HG03159 (cell line): ENCODE measurements at regions not wholly inside any gene's neighbourhood (a gene's known extent, or its start where the extent isn't known, plus 50 kb on each side); places are given as distances from the start of the nearest gene placed in this dataset.
"Not testable (repeated sequence)": the region's sequence is repeated elsewhere in the genome, so short reads cannot be mapped to it uniquely, and the experiment has no call there.

Experiments used
- ATAC-seq: cut with Tn5 transposase; IDR thresholded peaks from one replicate; pipeline ENCODE4 v1.9.1; 2021; ENCODE audit warnings: mild to moderate bottlenecking, moderate library complexity; ENCODE audit not compliant: unreplicated experiment

GRCh38 chr14:43135877-43136411, 1371.1 kb downstream of the FSCB start:
- ATAC-seq, result no peak

DNA sequence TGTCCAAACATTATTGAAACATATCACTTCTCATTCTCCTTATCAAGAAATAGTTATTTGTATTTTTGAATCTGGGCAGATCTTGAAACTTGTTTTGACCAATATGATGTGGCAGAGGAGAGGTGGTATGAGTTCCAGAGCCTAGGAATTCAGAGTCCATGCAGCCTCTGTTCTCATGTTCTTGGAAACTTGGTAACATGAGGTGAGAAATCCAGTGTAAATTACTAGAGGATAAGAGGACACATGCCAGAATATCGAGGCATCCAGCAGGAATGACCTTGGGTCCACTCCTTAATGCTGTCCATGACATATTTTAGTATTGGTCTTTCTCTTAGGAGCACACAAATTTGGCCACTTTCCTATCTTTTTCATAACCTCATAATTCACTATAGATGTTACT, 1374.6 kb downstream of the FSCB start:
- no peak for ATAC-seq

DNA sequence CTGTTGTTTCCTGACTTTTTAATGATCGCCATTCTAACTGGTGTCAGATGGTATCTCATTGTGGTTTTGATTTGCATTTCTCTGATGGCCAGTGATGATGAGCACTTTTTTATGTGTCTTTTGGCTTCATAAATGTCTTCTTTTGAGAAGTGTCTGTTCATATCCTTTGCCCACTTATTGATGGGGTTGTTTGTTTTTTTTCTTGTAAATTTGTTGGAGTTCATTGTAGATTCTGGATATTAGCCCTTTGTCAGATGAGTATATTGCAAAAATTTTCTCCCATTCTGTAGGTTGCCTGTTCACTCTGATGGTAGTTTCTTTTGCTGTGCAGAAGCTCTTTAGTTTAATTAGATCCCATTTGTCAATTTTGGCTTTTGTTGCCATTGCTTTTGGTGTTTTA, 1378.7 kb downstream of the FSCB start:
- ATAC-seq, result not testable (repeated sequence)

DNA sequence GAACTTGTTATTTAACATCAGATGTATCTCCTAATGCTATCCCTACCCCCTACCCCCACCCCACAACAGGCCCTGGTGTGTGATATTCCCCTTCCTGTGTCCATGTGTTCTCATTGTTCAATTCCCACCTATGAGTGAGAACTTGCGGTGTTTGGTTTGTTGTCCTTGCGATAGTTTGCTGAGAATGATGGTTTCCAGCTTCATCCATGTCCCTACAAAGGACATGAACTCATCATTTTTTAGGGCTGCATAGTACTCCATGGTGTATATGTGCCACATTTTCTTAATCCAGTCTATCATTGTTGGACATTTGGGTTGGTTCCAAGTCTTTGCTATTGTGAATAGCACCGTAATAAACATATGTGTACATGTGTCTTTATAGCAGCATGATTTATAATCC, 1379.2 kb downstream of the FSCB start:
- not testable (repeated sequence) for ATAC-seq

DNA sequence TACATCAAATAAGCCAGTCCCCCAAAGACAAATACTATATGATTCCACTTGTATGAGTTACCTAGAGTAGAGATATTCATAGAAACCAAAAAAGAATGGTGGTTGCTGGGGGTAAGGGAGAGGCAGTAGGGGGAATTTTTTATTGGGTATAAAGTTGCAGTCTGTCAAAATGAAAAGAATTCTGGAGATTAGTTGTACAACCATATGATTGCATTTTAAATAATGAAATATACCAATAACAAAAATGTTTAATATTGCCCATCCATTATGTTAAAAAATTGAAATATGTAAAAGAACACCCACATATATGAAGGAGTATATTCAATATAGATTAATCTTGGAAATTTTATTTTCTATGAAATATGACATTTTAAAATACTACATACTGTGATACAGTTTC, 1383.5 kb downstream of the FSCB start:
- no peak for ATAC-seq

- ATAC-seq, result no peak
Measured at GRCh38 chr14:43119672-43120071, 1387.4 kb downstream of the FSCB start.

DNA sequence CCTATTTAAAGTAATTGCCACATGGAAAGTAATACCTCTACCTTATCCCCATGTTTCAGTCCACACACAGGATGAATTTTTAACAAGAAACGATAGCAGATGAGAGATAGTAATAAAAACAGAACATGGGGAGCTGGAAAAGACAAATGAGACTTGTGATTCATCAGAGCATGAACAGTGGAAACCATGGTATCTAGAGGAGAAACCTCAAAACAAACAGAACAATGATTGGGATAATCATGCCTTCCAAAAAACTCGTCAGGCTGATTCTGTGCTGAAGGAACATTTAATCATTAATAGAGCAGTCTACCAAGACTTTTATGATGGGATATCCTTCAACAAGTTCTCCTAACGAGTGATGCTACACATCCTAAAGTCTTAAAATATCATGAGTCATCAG, 1390.7 kb downstream of the FSCB start:
- ATAC-seq, result no peak

GRCh38 chr14:43105305-43105704, 1401.8 kb downstream of the FSCB start:
- ATAC-seq, result no peak

GRCh38 chr14:43090380-43090779, 1416.7 kb downstream of the FSCB start:
- ATAC-seq, result no peak

- ATAC-seq, result no peak
Measured at GRCh38 chr14:43087666-43088065, 1419.4 kb downstream of the FSCB start.

- ATAC-seq, result no peak
Measured at GRCh38 chr14:43085819-43086218, 1421.3 kb downstream of the FSCB start.

GRCh38 chr14:43067372-43067771, 1439.7 kb downstream of the FSCB start:
- not testable (repeated sequence) for ATAC-seq

DNA sequence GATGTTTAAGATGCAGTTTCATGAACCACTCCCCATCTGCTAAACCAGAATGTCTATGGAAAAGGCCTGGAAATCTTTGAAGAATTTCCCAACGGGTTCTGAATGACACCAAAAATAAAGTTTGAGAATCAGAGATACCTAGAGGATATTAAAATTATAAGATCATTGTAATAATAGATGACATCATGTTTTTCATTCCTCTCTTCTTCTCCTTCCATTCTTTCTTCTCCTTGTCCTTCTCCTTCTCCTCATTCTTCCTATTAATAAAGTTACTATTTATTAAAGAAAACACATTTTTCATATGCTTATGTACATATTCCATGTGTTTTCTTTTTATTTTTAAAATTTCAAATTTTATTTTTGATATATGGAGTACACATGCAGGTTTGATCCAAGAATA, 1449.4 kb downstream of the LRFN5 start:
- no peak for ATAC-seq

DNA sequence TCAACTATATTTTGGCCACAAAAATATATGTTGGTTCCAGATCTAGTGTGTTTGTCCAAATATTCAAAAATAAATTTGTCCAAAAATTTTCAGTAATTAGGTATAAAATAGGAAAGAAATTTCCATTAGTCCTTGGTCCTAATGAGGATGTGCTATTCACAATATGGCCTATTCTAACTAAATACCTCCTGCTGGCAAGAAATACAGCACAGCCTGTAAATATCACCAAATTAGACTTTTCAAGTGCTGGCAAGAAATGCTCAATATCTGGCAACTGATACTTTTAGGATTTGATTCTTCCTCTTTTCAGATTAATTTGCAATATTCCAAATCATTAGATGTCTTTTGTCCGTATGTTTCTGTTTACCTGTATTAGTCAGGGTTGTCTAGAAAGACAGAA, 1446.2 kb downstream of the LRFN5 start:
- ATAC-seq, result no peak

DNA sequence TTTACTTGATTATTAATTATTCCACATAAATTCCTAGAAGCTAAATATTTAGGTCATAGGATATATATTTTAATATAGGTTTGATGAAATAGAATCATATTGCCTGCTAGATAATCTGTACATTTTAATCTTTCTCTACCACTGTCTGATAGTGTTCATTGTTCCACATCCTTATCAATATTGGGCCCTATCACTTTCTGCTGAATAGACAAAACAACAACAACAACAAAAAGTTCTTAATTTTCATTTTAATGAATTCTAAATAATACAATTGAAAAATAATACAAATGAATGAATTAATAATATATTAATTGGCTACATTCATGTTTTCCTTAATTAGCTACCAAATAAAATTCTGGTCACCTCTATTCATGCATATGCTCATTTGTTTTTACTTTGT, 1437.2 kb downstream of the LRFN5 start:
- ATAC-seq, result no peak

DNA sequence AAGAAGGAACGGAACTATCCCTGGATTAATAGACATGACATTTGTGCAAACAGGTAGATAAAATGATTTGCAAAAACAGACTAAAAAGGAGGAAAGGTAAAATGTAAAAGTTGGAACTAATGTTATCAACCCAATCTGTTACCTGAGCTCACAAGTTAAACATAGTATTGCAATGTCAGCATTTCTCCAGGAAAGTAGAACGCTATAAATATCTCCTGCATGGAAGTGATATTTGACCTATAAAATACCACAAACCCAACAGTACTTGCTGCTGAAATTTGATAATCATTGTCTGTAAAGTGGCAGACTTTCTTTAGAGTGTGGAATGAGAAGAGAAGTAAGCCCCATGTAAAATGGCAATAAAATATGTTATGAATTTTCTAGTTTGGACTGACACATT, 1435.7 kb downstream of the LRFN5 start:
- no peak for ATAC-seq

- ATAC-seq, result no peak
Measured at GRCh38 chr14:43041976-43042375, 1435.3 kb downstream of the LRFN5 start.

DNA sequence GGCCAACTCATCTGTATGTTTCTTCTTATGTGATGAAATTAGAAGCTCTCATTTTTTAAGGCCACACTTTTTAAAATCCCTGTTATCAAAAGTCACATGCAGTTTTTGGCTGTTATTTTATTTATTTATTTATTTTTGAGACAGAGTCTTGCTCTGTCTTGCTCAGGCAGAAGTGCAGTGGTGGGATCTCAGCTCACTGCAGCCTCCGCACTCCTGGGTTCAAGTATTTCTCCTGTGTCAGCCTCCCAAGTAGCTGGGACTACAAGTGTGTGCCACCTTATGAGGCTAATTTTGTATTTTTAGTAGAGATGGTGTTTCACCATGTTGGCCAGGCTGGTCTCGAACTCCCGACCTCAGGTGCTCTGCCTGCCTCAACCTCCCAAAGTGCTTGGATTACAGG, 1434.5 kb downstream of the LRFN5 start:
- no peak for ATAC-seq

DNA sequence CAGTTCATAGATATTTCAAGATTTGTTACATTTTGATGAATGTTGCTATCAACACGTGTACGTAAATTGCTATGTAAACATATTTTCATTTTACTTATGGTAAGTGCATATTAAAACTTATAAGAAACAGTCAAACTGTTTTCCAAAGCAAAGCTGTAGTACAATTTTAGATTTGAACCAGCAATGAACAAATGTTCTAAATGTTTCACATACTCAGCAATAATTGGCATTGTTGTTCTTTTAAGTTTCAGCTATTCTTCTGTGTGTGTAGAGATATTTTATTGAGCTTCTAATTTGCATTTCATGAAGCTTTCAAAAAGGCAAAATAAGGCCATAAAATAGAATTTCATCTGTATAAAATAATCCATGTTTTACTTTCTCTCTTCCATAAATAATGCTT, 1433.2 kb downstream of the LRFN5 start:
- no peak for ATAC-seq

DNA sequence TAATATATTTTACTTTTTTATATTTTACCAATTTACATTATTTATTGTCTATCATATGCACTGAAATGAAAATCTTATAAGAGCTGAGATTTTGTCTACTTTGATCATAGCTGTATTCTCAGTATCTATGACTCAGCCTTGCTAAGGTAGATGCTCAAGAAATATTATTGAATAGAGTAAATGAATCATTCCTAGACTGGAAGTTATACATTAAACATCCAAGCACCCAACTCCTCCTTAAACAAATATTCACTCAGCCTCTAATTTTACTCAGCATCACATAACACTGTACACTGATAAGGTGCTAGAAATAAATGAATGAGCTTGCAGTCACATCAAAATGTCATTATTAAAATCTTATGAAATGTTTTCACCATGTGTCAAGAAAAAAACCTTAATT, 1424.9 kb downstream of the LRFN5 start:
- ATAC-seq, result no peak

- no peak for ATAC-seq
Measured at GRCh38 chr14:43022094-43022800, 1415.6 kb downstream of the LRFN5 start.

DNA sequence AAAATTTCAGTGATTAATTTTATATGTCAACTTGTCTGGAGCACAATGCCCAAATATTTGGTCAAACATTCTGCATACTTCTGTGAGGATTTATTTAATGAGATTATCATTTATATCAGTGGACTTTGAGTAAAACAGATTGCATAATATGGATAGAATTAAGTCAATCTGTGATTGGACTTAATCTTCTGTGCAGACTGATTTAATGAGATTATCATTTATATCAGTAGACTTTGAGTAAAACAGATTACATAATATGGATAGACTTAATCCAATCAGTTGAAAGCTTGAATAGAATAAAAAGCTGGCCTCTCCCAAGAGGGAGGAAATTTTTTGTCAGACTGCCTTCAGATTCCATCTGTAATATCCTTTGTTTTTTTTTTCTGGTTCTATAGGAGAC, 1413.2 kb downstream of the LRFN5 start:
- no peak for ATAC-seq

- no peak for ATAC-seq
Measured at GRCh38 chr14:43014338-43014737, 1407.7 kb downstream of the LRFN5 start.
